ENCODE measurements at regions not wholly inside any gene's neighbourhood (a gene's known extent, or its start where the extent isn't known, plus 50 kb on each side); places are given as distances from the start of the nearest gene placed in this dataset.

DNA sequence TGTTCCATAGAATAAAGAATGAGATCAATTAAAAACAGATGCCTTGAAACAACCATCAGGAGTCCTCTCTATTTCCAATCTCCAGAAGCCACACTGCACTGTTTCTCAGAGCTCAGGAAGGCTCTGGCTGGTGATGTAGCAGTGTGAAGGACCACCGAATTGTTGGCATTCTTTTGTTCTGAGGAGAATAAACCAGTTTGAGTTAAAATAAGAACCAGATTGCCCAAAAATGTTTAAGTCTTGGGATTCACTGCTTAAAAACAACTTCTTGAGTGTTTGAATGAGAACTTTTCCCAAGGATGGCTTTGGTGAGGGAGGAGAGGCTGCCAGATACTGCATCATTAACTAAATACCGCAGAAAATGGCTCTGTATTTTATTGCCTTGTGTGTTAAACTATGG is 341.2 kb downstream of the C12orf75 start:
- ATAC-seq (ENCODE audit: low FRiP score in 2 of 2) (no peak), DNase-seq (no peak)
- WGBS, 2 donors: 78 to 85% methylated on average over 2 of the region's 2 CpGs
- no peaks in the 10 kb centered on the region for H3K9me3 ChIP-seq
- no peak overlapping the region for H3K4me3 ChIP-seq
- H3K4me1 ChIP-seq: peaks cover 6 to 29% (median 16%) of the 10 kb centered on the region in 4 donors
- H3K36me3 ChIP-seq: no peaks in the 10 kb centered on the region
- TF ChIP-seq POLR2A (IDR thresholded peaks at IDR 0.05): no peak
- TF ChIP-seq EP300 (IDR thresholded peaks at IDR 0.05): no peak
- TF ChIP-seq, protein P1, sequence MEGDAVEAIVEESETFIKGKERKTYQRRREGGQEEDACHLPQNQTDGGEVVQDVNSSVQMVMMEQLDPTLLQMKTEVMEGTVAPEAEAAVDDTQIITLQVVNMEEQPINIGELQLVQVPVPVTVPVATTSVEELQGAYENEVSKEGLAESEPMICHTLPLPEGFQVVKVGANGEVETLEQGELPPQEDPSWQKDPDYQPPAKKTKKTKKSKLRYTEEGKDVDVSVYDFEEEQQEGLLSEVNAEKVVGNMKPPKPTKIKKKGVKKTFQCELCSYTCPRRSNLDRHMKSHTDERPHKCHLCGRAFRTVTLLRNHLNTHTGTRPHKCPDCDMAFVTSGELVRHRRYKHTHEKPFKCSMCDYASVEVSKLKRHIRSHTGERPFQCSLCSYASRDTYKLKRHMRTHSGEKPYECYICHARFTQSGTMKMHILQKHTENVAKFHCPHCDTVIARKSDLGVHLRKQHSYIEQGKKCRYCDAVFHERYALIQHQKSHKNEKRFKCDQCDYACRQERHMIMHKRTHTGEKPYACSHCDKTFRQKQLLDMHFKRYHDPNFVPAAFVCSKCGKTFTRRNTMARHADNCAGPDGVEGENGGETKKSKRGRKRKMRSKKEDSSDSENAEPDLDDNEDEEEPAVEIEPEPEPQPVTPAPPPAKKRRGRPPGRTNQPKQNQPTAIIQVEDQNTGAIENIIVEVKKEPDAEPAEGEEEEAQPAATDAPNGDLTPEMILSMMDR (IDR thresholded peaks at IDR 0.05): no peak
- no peak for TF ChIP-seq POLR2AphosphoS5 (IDR thresholded peaks at IDR 0.05)
- H3K27me3 ChIP-seq: no peaks in the 10 kb centered on the region
- H3K27ac ChIP-seq: peak overlapping the region; percentile 31 to 80 (median 62)

DNA sequence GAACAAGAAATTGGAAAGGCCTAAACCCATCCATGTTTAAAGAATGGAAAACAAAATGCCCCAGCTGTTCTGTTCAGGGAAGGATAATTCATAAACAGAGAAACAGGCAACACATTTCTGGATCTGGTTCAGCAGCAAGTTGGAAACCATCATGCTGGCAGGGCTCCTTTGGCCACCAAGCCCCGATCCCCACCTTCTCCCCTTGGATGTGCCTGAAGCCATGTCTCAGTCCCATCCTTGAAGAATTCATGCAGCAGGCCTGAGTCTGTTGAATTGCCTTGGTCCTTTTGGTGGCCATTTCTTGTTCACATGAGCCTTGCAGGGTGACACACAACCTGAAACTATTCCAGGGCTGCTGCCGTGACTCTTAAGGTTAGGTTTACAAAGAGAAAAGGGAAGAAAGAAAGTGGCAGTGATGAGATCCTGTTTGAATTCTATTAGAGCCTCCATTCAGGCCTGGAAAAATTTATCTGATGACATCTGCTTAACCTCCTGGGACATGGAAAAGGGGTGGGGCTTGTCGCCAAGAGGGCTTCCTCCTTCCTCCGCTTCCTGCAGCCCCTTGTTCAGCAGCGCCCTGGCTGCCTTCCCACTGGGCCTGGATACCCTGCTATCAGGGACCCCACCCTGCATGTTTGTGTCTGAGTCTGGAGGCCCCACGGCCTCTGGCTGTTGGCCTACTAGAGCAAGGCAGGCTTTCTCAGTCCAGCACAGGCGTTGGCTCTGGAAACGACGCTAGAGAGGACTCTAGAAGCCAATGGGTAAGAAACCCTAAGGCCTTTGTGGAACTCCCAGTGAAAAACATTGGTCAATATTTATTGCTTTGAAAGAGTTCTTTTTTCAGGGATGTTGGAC is 341.9 kb downstream of the C12orf75 start:
- peak overlapping the region; percentile 31 to 80 (median 62) for H3K27ac ChIP-seq
- H3K4me1 ChIP-seq: peaks cover 6 to 32% (median 18%) of the 10 kb centered on the region in 4 donors

DNA sequence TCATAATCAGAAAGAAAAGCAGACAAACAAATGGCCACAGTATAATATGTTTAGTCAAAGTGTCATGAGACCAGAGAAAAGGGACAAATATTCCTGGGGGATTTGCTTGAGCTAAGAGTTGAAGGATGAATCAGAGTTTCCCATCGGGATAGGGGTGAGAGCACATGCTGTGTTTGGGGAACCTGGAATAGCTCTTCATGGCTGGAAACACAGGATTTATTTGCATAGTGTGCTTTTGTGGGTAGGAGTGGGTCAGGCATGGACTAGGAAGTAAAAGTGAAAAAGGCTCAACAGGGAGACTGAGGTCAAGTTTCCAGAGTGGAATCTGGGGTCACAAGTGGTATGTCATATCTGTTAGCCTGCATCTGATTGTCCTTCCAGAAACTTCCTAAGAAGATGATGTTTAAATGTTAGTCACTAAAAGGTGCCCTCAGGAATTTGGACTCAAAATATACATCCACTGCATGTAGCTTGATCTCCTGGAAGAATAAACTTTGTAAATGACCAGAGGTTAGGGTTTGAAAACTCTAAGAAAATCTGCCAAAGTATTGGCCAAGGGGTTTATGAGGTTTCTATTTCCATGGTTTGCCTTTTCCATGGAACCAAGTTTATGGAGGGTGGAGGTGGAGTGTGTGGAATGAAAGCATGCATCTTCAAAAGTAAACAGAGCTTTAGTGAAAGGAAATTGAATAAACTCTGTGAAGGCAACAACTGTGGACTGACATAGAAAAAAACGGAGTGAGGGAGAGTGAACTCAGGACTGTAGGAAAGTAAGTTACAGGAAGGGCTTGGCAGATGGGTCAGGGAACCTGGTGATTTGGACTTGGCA is 344.6 kb downstream of the C12orf75 start:
- H3K4me1 ChIP-seq: peaks cover 6 to 32% (median 18%) of the 10 kb centered on the region in 4 donors
- H3K36me3 ChIP-seq: no peaks in the 10 kb centered on the region
- H3K9me3 ChIP-seq: no peaks in the 10 kb centered on the region
- TF ChIP-seq EP300 (IDR thresholded peaks at IDR 0.05) (no peak), POLR2AphosphoS5 (IDR thresholded peaks at IDR 0.05) (no peak), POLR2A (IDR thresholded peaks at IDR 0.05) (no peak)
- TF ChIP-seq, protein P1 (IDR thresholded peaks at IDR 0.05): no peak
- H3K27me3 ChIP-seq: no peaks in the 10 kb centered on the region
- peak overlapping the region in 3 of 4 donors; percentile 4 to 57 (median 23) for H3K27ac ChIP-seq
- no peak for DNase-seq
- H3K4me3 ChIP-seq: no peak overlapping the region
- ATAC-seq (ENCODE audit: low FRiP score in 2 of 2): no peak
- 63 to 65% methylated on average over 2 of the region's 2 CpGs for WGBS, 2 donors

More for the DNA sequence above, 341.9 kb downstream of the C12orf75 start:
- no peak for TF ChIP-seq POLR2A (IDR thresholded peaks at IDR 0.05)
- peak in 1 of 2 donors; percentile 57 for TF ChIP-seq POLR2AphosphoS5 (IDR thresholded peaks at IDR 0.05)
- ATAC-seq (ENCODE audit: low FRiP score in 2 of 2): peak; percentile 52 to 79
- no peaks in the 10 kb centered on the region for H3K27me3 ChIP-seq
- peak; percentile 32 to 48 for DNase-seq
- no peaks in the 10 kb centered on the region for H3K36me3 ChIP-seq
- WGBS, 2 donors: 46 to 59% methylated on average over 8 to 9 of the region's 9 CpGs
- no peaks in the 10 kb centered on the region for H3K9me3 ChIP-seq
- no peak overlapping the region for H3K4me3 ChIP-seq

DNA sequence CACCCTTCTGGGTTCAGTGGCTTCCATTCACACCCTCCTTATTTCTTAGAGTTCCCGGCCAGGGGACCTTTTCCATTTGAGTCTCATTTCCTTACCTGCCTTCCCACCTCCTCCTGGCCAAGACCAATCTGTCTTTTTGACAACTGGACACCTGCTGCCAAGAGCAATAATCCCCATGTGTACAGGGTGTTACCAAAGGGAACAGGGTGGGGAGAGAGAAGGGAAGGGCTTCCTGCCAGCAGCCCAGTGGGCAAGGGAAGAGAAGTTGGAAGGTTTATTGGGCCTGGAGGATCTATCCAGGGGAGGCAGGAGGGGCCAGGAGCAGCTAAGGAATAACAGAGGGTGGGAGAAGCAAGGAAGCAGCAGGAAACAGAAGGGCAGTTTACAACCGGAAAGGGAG is 346.2 kb downstream of the C12orf75 start:
- H3K36me3 ChIP-seq: no peaks in the 10 kb centered on the region
- H3K4me3 ChIP-seq: no peak overlapping the region
- H3K27me3 ChIP-seq: no peaks in the 10 kb centered on the region
- H3K9me3 ChIP-seq: no peaks in the 10 kb centered on the region
- TF ChIP-seq, protein P1 (IDR thresholded peaks at IDR 0.05): no peak
- TF ChIP-seq EP300 (IDR thresholded peaks at IDR 0.05) (no peak), POLR2A (IDR thresholded peaks at IDR 0.05) (no peak), POLR2AphosphoS5 (IDR thresholded peaks at IDR 0.05) (no peak)
- 55 to 58% methylated on average over 2 of the region's 2 CpGs for WGBS, 2 donors
- ATAC-seq (ENCODE audit: low FRiP score in 2 of 2) (no peak), DNase-seq (no peak)
- peaks cover 6 to 30% (median 17%) of the 10 kb centered on the region in 4 donors for H3K4me1 ChIP-seq
- no peak overlapping the region for H3K27ac ChIP-seq

- H3K9me3 ChIP-seq: no peaks in the 10 kb centered on the region
- 75 to 83% methylated on average over 2 of the region's 2 CpGs for WGBS, 2 donors
- no peak overlapping the region for H3K27ac ChIP-seq
- no peaks in the 10 kb centered on the region for H3K36me3 ChIP-seq
- TF ChIP-seq, protein P1 (IDR thresholded peaks at IDR 0.05): no peak
- TF ChIP-seq POLR2A (IDR thresholded peaks at IDR 0.05) (no peak), POLR2AphosphoS5 (IDR thresholded peaks at IDR 0.05) (no peak), EP300 (IDR thresholded peaks at IDR 0.05) (no peak)
- H3K4me3 ChIP-seq: no peak overlapping the region
- H3K27me3 ChIP-seq: no peaks in the 10 kb centered on the region
- no peak for ATAC-seq (ENCODE audit: low FRiP score in 2 of 2)
- H3K4me1 ChIP-seq: peaks cover 3 to 22% (median 10%) of the 10 kb centered on the region in 4 donors
- no peak for DNase-seq
These were observed 347.2 kb downstream of the C12orf75 start for GRCh38 chr12:105677672-105678071.

Data from upper lobe of left lung (tissue), 6 donors.